ENCODE measurements at regions not wholly inside any gene's neighbourhood (a gene's known extent, or its start where the extent isn't known, plus 50 kb on each side); places are given as distances from the start of the nearest gene placed in this dataset.

DNA sequence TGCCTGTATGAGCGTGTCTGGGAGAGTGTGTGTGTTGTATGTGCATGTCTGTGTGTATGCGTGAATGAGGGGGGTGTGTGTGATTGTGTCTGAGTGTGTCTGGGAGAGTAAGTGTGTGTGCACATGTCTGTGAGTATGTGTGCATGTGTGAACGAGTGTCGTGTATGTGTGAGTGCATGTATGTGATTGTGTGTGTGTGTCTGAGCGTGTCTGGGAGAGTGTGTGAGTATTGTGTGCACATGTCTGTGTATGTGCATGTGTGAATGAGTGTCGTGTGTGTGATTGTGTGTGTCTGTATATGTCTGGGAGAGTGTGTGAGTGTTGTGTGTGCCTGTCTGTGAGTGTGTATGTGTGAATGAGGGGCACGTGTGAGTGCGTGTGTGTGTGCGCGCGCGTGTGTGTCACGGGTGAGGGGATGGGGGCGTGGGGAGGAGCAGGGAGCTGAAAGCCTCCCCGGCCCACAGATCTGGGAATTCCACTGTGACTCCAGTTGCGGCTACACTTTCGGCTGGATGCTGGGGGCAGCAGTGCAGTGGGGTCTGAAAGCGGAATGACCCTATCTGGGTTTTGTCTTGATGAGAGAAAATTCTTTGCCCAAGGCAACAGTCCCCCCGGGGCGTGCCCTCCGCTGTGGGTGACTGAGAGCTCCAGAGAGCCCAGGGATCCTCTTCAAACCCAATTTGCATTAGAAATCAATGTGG, 138.1 kb upstream of the MED13L start:
- H3K4me3 ChIP-seq (ENCODE audit: low read depth, poor library complexity, severe bottlenecking): no peak overlapping the region
- intact Hi-C loops (cut with DNase I; ENCODE audit: low total_unique reads): no loop called here
- DNase-seq (ENCODE audit: low spot score in 2 of 2): no peak
- WGBS, 2 donors: 91 to 92% methylated on average over 21 of the region's 21 CpGs
- TF ChIP-seq, protein P1, sequence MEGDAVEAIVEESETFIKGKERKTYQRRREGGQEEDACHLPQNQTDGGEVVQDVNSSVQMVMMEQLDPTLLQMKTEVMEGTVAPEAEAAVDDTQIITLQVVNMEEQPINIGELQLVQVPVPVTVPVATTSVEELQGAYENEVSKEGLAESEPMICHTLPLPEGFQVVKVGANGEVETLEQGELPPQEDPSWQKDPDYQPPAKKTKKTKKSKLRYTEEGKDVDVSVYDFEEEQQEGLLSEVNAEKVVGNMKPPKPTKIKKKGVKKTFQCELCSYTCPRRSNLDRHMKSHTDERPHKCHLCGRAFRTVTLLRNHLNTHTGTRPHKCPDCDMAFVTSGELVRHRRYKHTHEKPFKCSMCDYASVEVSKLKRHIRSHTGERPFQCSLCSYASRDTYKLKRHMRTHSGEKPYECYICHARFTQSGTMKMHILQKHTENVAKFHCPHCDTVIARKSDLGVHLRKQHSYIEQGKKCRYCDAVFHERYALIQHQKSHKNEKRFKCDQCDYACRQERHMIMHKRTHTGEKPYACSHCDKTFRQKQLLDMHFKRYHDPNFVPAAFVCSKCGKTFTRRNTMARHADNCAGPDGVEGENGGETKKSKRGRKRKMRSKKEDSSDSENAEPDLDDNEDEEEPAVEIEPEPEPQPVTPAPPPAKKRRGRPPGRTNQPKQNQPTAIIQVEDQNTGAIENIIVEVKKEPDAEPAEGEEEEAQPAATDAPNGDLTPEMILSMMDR (IDR thresholded peaks at IDR 0.05): no peak
- TF ChIP-seq POLR2A (IDR thresholded peaks at IDR 0.05): no peak

DNA sequence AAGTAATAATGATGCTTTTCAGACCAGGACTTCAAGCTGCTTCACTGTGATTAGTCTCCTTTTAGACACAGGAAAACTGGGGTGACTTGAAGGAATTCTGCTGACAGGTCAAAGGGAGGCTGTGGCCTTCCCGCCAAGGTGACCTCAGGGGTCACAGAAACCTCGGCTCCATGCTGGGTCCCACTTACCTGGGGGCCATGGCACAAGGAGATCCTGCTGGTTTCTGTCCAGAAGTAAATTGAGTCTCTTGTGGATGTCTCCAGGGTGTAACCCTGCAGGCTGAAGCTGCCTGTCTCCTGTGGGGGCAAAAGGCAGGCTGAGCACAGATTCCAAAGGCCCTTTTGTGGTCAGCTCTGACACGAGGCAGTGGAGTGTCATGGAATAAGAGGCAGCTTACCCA, 138.7 kb upstream of the MED13L start:
- no peak overlapping the region for H3K4me3 ChIP-seq (ENCODE audit: low read depth, poor library complexity, severe bottlenecking)
- WGBS, 2 donors: 61 to 71% methylated on average over 3 of the region's 3 CpGs
- TF ChIP-seq, protein P1 (IDR thresholded peaks at IDR 0.05): no peak
- no peak for TF ChIP-seq POLR2A (IDR thresholded peaks at IDR 0.05)
- no peak for DNase-seq (ENCODE audit: low spot score in 2 of 2)
- intact Hi-C loops (cut with DNase I; ENCODE audit: low total_unique reads): no loop called here

DNA sequence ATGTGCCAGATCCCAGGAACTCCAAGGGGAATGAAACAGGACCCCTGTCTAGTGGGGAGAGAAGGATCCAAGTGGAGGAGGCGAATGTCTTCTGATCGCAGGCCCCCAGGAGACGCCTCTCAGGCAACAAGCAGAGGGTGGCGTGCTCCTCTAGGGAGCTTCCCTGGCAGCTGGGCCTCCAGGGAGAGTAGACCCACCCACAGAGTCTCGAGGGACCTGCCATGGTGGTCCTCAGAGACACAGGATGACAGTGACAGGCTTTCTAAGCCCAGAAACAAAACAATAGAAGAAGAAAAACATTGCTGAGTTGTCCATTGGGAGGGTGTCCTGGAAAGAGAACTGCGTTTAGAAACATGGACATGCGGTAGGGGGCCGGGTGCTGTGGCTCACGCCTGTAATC, 140.6 kb upstream of the MAP1LC3B2 start:
- no peak for DNase-seq (ENCODE audit: low spot score in 2 of 2)
- 88 to 89% methylated on average over 9 of the region's 9 CpGs for WGBS, 2 donors
- no peak for TF ChIP-seq POLR2A (IDR thresholded peaks at IDR 0.05)
- TF ChIP-seq, protein P1 (IDR thresholded peaks at IDR 0.05): no peak
- H3K4me3 ChIP-seq (ENCODE audit: low read depth, poor library complexity, severe bottlenecking): no peak overlapping the region
- intact Hi-C loops (cut with DNase I; ENCODE audit: low total_unique reads): no loop called here

DNA sequence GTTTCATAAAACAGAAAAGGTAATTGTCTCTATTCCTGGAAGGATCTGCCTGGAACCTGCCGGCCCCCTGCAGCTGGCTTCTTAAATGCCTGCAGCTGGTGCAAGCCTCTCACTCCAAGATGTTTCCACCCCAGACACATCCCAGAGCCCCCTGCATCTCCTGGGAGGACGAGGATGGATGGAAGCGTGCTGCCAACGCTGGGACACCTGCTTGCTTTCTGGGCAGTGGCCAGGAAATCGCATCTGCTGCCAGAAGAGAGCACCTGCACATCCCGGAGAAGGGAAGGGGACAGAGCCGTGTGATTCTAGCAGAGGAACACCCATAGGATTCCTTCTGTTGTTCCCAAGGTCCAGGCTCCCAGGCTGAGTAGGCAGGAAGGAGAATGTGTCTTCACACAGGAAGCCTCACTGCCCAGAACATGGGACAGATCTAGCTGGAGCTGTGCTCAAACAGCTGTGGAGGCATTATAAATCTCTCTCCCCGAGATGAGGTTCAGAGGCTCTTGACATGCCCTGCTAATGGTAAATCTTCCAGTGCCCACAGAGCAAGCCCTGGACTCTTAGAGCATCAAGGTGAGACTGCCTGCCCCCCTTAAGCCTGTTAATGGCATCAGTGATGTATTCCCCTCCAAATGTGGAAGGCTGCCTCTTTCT, 138.8 kb upstream of the MAP1LC3B2 start:
- intact Hi-C loops (cut with DNase I; ENCODE audit: low total_unique reads): no loop called here
- H3K4me3 ChIP-seq (ENCODE audit: low read depth, poor library complexity, severe bottlenecking): no peak overlapping the region
- TF ChIP-seq POLR2A (IDR thresholded peaks at IDR 0.05): no peak
- TF ChIP-seq, protein P1 (IDR thresholded peaks at IDR 0.05): no peak
- no peak for DNase-seq (ENCODE audit: low spot score in 2 of 2)
- WGBS, 2 donors: 51 to 54% methylated on average over 8 of the region's 8 CpGs

DNA sequence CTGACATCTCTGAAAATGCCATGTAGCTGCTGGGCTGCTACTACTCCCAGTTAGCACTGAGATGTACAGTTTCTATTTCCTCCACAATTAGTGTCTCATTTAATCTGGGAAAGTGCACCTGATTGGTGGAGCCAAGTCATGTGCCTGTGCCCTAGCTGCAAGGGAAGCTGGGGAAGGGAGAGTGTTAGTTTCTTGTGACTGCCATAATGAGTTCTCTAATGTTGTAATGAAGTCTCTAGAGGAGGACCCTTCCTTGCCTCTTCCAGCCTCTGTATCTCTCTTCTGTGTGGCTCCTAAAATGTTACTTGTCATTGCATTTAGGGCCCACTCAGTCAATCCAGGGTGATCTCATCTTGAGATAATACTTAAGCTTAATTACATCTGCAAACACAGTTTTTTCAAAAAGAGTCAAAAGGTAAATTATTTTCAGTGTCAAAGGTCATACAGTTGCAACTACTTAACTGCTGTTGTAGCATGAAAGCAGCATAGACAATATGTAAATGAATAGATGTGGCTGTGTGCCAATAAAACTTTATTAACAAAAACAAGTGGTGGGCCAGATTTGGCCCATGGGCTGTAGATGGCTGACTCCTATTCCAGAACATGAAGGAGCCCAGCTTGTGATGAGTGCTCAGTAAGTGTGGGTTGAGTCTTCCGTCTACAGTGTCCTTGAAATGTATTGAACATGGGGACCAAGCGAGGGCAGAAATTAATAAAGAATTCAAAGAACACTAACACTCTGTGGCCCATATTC, 137.2 kb upstream of the MAP1LC3B2 start:
- intact Hi-C loops (cut with DNase I; ENCODE audit: low total_unique reads): no loop called here
- no peak for TF ChIP-seq POLR2A (IDR thresholded peaks at IDR 0.05)
- TF ChIP-seq, protein P1 (IDR thresholded peaks at IDR 0.05): no peak
- 98% methylated on average over 2 of the region's 2 CpGs for WGBS, 2 donors
- no peak for DNase-seq (ENCODE audit: low spot score in 2 of 2)
- H3K4me3 ChIP-seq (ENCODE audit: low read depth, poor library complexity, severe bottlenecking): no peak overlapping the region

Data from lower leg skin (tissue), 4 donors.